ENCODE measurements at regions not wholly inside any gene's neighbourhood (a gene's known extent, or its start where the extent isn't known, plus 50 kb on each side); places are given as distances from the start of the nearest gene placed in this dataset.

- ATAC-seq (ENCODE audit: low read depth), result no peak
- Mint-ChIP-seq H3K36me3 (ENCODE audit: low read depth) (no peaks in the 10 kb centered on the region), H3K4me3 (no peak overlapping the region), H3K4me1 (peaks cover 8% of the 10 kb centered on the region), H3K27ac (no peak overlapping the region), H3K9me3 (peaks cover 9% of the 10 kb centered on the region), H3K27me3 (peaks cover 7% of the 10 kb centered on the region)
- ChIA-PET POLR2A (interaction anchor here (0.6 kb wide), 1 partner anchor 13 kb away, joined by 3 read pairs; no protein-coding TSS in a partner anchor), CTCF (interaction anchor here (1.4 kb wide), 1 partner anchor 152 kb away, joined by 4 read pairs; no protein-coding TSS in a partner anchor)
- intact Hi-C loops (cut with micrococcal nuclease), result loop anchor here (5.0 to 10.0 kb wide), 2 partner anchors 191 to 302 kb away; partner anchors contain the start of gene PAXIP1
- DNase-seq, result no peak
- TF ChIP-seq CTCF (IDR thresholded peaks at IDR 0.05), result no peak
Measured at GRCh38 chr7:155192961-155193640, 104.6 kb upstream of the INSIG1 start.

- no peak for TF ChIP-seq CTCF (IDR thresholded peaks at IDR 0.05)
- Mint-ChIP-seq H3K27me3 (peaks cover 4% of the 10 kb centered on the region), H3K4me1 (peaks cover 10% of the 10 kb centered on the region), H3K27ac (no peak overlapping the region), H3K4me3 (no peak overlapping the region), H3K9me3 (peaks cover 12% of the 10 kb centered on the region), H3K36me3 (ENCODE audit: low read depth) (no peaks in the 10 kb centered on the region)
- no peak for ATAC-seq (ENCODE audit: low read depth)
- ChIA-PET CTCF (interaction anchor here (1.4 kb wide), 1 partner anchor 151 kb away, joined by 4 read pairs; no protein-coding TSS in a partner anchor), POLR2A (no interaction called here)
- DNase-seq, result no peak
- intact Hi-C loops (cut with micrococcal nuclease), result loop anchor here (5.0 to 10.0 kb wide), 2 partner anchors 191 to 301 kb away; partner anchors contain the start of gene PAXIP1
Measured at GRCh38 chr7:155193716-155194115, 104.0 kb upstream of the INSIG1 start.

GRCh38 chr7:155194382-155195140 is 103.1 kb upstream of the INSIG1 start:
- ChIA-PET POLR2A (no interaction called here), CTCF (interaction anchor here (1.4 kb wide), 1 partner anchor 150 kb away, joined by 4 read pairs; no protein-coding TSS in a partner anchor)
- H3K36me3 Mint-ChIP-seq (ENCODE audit: low read depth), result no peaks in the 10 kb centered on the region
- peaks cover 19% of the 10 kb centered on the region for H3K4me1 Mint-ChIP-seq
- H3K27me3 Mint-ChIP-seq, result peaks cover 2% of the 10 kb centered on the region
- no peak overlapping the region for H3K4me3 Mint-ChIP-seq
- no peak overlapping the region for H3K27ac Mint-ChIP-seq
- peaks cover 12% of the 10 kb centered on the region for H3K9me3 Mint-ChIP-seq
- DNase-seq, result no peak
- intact Hi-C loops (cut with micrococcal nuclease), result loop anchor here (5.0 to 10.0 kb wide), 2 partner anchors 192 to 300 kb away; partner anchors contain the start of gene PAXIP1
- ATAC-seq (ENCODE audit: low read depth), result no peak
- TF ChIP-seq CTCF (IDR thresholded peaks at IDR 0.05), result no peak

- Mint-ChIP-seq H3K27ac (no peak overlapping the region), H3K36me3 (ENCODE audit: low read depth) (no peaks in the 10 kb centered on the region), H3K9me3 (peaks cover 12% of the 10 kb centered on the region), H3K4me3 (no peak overlapping the region), H3K27me3 (no peaks in the 10 kb centered on the region), H3K4me1 (peaks cover 15% of the 10 kb centered on the region)
- CTCF ChIA-PET, result interaction anchor here (1.1 kb wide), 1 partner anchor 149 kb away, joined by 5 read pairs; no protein-coding TSS in a partner anchor
- ATAC-seq (ENCODE audit: low read depth), result no peak
- intact Hi-C loops (cut with micrococcal nuclease), result loop anchor here (10.0 kb wide), 1 partner anchor 299 kb away; no protein-coding TSS in a partner anchor
- TF ChIP-seq CTCF (IDR thresholded peaks at IDR 0.05), result no peak
- no peak for DNase-seq
- POLR2A ChIA-PET, result interaction anchor here (0.5 to 0.7 kb wide), 2 partner anchors 9 to 283 kb away, joined by 3 to 7 read pairs; no protein-coding TSS in a partner anchor
Measured at GRCh38 chr7:155195939-155196523, 101.6 kb upstream of the INSIG1 start.

Data from activated B cell treated with CpG ODN at 0.5 μM for 24 hours (primary cell).